H1 (cell line): ENCODE measurements at regions not wholly inside any gene's neighbourhood (a gene's known extent, or its start where the extent isn't known, plus 50 kb on each side); places are given as distances from the start of the nearest gene placed in this dataset.

Experiments
- CTCF ChIA-PET: fragments of 300-600 bp; sonication (Branson Sonifier 250); formaldehyde crosslinking; loops from one replicate; lab custom pipeline; 2021; ENCODE audit not compliant: partially characterized antibody; lab: Charles Lee
- POLR2A ChIA-PET: fragments of 300-600 bp; sonication (Branson Sonifier 250); formaldehyde crosslinking; loops from one replicate; lab custom pipeline; 2021; ENCODE audit warnings: inconsistent platforms; ENCODE audit not compliant: partially characterized antibody; lab: Charles Lee
- DNase-seq, 2 experiments: peaks; one replicate each; pipeline versions ENCODE4 v3.0.0 to v3.0.0-alpha.2; 2010 to 2022; ENCODE audit warnings: low spot score in 2 of 2, low read depth in 1 of 2, mixed read lengths in 1 of 2
- FAIRE-seq: peaks from 2 replicates; lab custom pipeline; 2011; peaks lifted over from hg19 to GRCh38; lab: Jason Lieb, UNC
- H2AFZ ChIP-seq: 2 replicates; pipeline ENCODE4 v1.8.1; 2012; ENCODE audit warnings: low read length, inconsistent platforms
- H2AK5ac ChIP-seq: 2 replicates; pipeline ENCODE4 v1.6.1; 2013; ENCODE audit warnings: low read depth, low read length
- H2BK120ac ChIP-seq: replicated peaks from 2 replicates; pipeline ENCODE3; 2013; ENCODE audit warnings: low read depth, low read length, inconsistent platforms
- H2BK12ac ChIP-seq: 2 replicates; pipeline ENCODE4 v1.6.1; 2013; ENCODE audit warnings: low read depth, low read length
- H2BK15ac ChIP-seq: 2 replicates; pipeline ENCODE4 v1.6.1; 2013; ENCODE audit warnings: low read length
- H2BK20ac ChIP-seq: 2 replicates; pipeline ENCODE4 v1.6.1; 2013; ENCODE audit warnings: low read length
- H2BK5ac ChIP-seq: 2 replicates; pipeline ENCODE4 v1.6.1; 2013; ENCODE audit warnings: low read depth, low read length
- H3K14ac ChIP-seq: 2 replicates; pipeline ENCODE4 v1.6.1; 2013; ENCODE audit warnings: inconsistent platforms; ENCODE audit not compliant: insufficient read length
- H3K18ac ChIP-seq: 2 replicates; pipeline ENCODE4 v1.6.1; 2013; ENCODE audit warnings: low read length; ENCODE audit errors: extremely low read depth
- H3K23ac ChIP-seq: 2 replicates; pipeline ENCODE4 v1.6.1; 2013; ENCODE audit warnings: inconsistent platforms; ENCODE audit not compliant: insufficient read length
- H3K23me2 ChIP-seq: 2 replicates; pipeline ENCODE4 v1.6.1; 2013; ENCODE audit warnings: low read depth, low read length
- H3K27ac ChIP-seq: 2 replicates; pipeline ENCODE4 v1.6.1; 2011; ENCODE audit warnings: low read depth, low read length, inconsistent platforms
- H3K27me3 ChIP-seq, 4 experiments: replicated peaks in 1 of 4; 1 replicate in 1 of 4; 2 replicates in 3 of 4; pipeline versions ENCODE4 v1.6.1 to v1.8.1; 2011 to 2013; ENCODE audit warnings: low read length in 3 of 4, mild to moderate bottlenecking in 3 of 4, inconsistent platforms in 2 of 4, mixed read lengths in 2 of 4, moderate library complexity in 1 of 4; ENCODE audit not compliant: control insufficient read depth in 3 of 4, insufficient read depth in 3 of 4; ENCODE audit errors: extremely low read depth in 1 of 4
- H3K36me3 ChIP-seq, 4 experiments: 2 replicates each; pipeline versions ENCODE4 v1.6.1 to v1.8.1; 2011 to 2013; ENCODE audit warnings: mild to moderate bottlenecking in 4 of 4, low read length in 3 of 4, moderate library complexity in 2 of 4, control low read depth in 1 of 4, inconsistent platforms in 1 of 4; ENCODE audit not compliant: insufficient read depth in 4 of 4, control insufficient read depth in 2 of 4
- H3K4ac ChIP-seq: replicated peaks from 2 replicates; pipeline ENCODE3; 2013; ENCODE audit warnings: low read length, low read depth, mixed read lengths, inconsistent platforms; ENCODE audit not compliant: insufficient read length
- H3K4me1 ChIP-seq, 4 experiments: replicated peaks in 1 of 4; 1 replicate in 1 of 4; 2 replicates in 3 of 4; pipeline versions ENCODE4 v1.6.1 to v1.8.1; 2011 to 2013; ENCODE audit warnings: low read length in 3 of 4, inconsistent platforms in 2 of 4, mixed read lengths in 1 of 4; ENCODE audit not compliant: insufficient read depth in 4 of 4, control insufficient read depth in 3 of 4
- H3K4me2 ChIP-seq, 2 experiments: 2 replicates each; pipeline versions ENCODE4 v1.6.1 to v1.8.1; 2011 to 2013; ENCODE audit warnings: low read depth in 2 of 2, low read length in 2 of 2, control low read depth in 1 of 2, inconsistent platforms in 1 of 2, mild to moderate bottlenecking in 1 of 2; ENCODE audit not compliant: insufficient read depth in 1 of 2
- H3K4me3 ChIP-seq, 4 experiments: fragments of 200-600, 300-600 bp in 1 of 4; sonication (generic), shearing (Covaris generic), sonication (Bioruptor Twin) in 1 of 4; 2 replicates each; pipeline versions ENCODE4 v1.5.1 to v1.8.1; 2011 to 2016; ENCODE audit warnings: low read length in 4 of 4, low read depth in 3 of 4, control low read depth in 2 of 4, inconsistent platforms in 2 of 4, mild to moderate bottlenecking in 2 of 4, mixed read lengths in 1 of 4, moderate library complexity in 1 of 4; ENCODE audit not compliant: insufficient read depth in 2 of 4; ENCODE audit errors: extremely low read depth in 1 of 4
- H3K56ac ChIP-seq: replicated peaks from 2 replicates; pipeline ENCODE3; 2013; ENCODE audit warnings: low read depth, mild to moderate bottlenecking, mixed read lengths, low read length, inconsistent platforms; ENCODE audit not compliant: insufficient read length
- H3K79me1 ChIP-seq: 2 replicates; pipeline ENCODE4 v1.6.1; 2013; ENCODE audit warnings: low read depth, low read length, control low read depth
- H3K79me2 ChIP-seq, 2 experiments: 2 replicates each; pipeline versions ENCODE4 v1.6.1 to v1.8.1; 2012 to 2013; ENCODE audit warnings: low read length in 2 of 2, mild to moderate bottlenecking in 2 of 2, inconsistent platforms in 1 of 2; ENCODE audit not compliant: insufficient read depth in 2 of 2, control insufficient read depth in 1 of 2
- H3K9ac ChIP-seq, 4 experiments: replicated peaks in 1 of 4; 1 replicate in 1 of 4; 2 replicates in 3 of 4; pipeline versions ENCODE4 v1.6.1 to v1.8.1; 2011 to 2013; ENCODE audit warnings: low read depth in 3 of 4, low read length in 3 of 4, control low read depth in 2 of 4, mild to moderate bottlenecking in 2 of 4, moderate library complexity in 2 of 4, inconsistent platforms in 1 of 4; ENCODE audit errors: extremely low read depth in 1 of 4
- H3K9me3 ChIP-seq, 2 experiments: 2 replicates each; pipeline versions ENCODE4 v1.6.1 to v1.8.1; 2012 to 2013; ENCODE audit warnings: mild to moderate bottlenecking in 2 of 2, moderate library complexity in 2 of 2, control low read depth in 1 of 2, inconsistent platforms in 1 of 2, low read depth in 1 of 2, low read length in 1 of 2, mixed read lengths in 1 of 2; ENCODE audit not compliant: insufficient read depth in 2 of 2
- H4K20me1 ChIP-seq, 2 experiments: replicated peaks in 1 of 2; 2 replicates each; pipeline versions ENCODE3 to v1.8.1; 2011 to 2013; ENCODE audit warnings: inconsistent platforms in 2 of 2, low read length in 2 of 2, mild to moderate bottlenecking in 1 of 2; ENCODE audit not compliant: insufficient read depth in 2 of 2, control insufficient read depth in 1 of 2
- H4K5ac ChIP-seq: 2 replicates; pipeline ENCODE4 v1.6.1; 2013; ENCODE audit warnings: low read length, low read depth, mixed read lengths, inconsistent platforms; ENCODE audit not compliant: insufficient read length
- H4K8ac ChIP-seq: 2 replicates; pipeline ENCODE4 v1.8.0; 2013; ENCODE audit warnings: mild to moderate bottlenecking, moderate library complexity, low read length, inconsistent platforms; ENCODE audit not compliant: insufficient read depth; ENCODE audit errors: extremely low read depth
- H4K91ac ChIP-seq: replicated peaks from 2 replicates; pipeline ENCODE3; 2013; ENCODE audit warnings: low read length, mixed read lengths, inconsistent platforms; ENCODE audit not compliant: insufficient read length
- EP300 ChIP-seq, 2 experiments: IDR thresholded peaks; 1 replicate in 1 of 2; 2 replicates in 1 of 2; pipeline ENCODE4 v1.6.1; 2011 to 2012; ENCODE audit warnings: low read depth in 2 of 2, low read length in 2 of 2, mild to moderate bottlenecking in 2 of 2, borderline replicate concordance in 1 of 2, inconsistent platforms in 1 of 2, moderate library complexity in 1 of 2
- NANOG ChIP-seq: IDR thresholded peaks from 2 replicates; pipeline ENCODE4 v1.6.1; 2011; ENCODE audit warnings: low read length, low read depth, mild to moderate bottlenecking, inconsistent platforms; ENCODE audit not compliant: insufficient read depth, poor library complexity, severe bottlenecking
- NRF1 ChIP-seq: IDR thresholded peaks from 2 replicates; pipeline ENCODE4 v1.6.1; 2011; ENCODE audit warnings: mild to moderate bottlenecking, low read depth, low read length, improper control_type of control experiment
- WGBS, 2 experiments: shearing (Covaris generic) in 1 of 2; methylation state at CpG; one replicate each; pipeline versions ENCODE4 v1.1.6 to v1.1.7; 2013 to 2015; ENCODE audit warnings: low lambda C conversion rate in 2 of 2, mixed read lengths in 2 of 2, inconsistent platforms in 1 of 2, low coverage in 1 of 2, missing lambda C conversion rate in 1 of 2; ENCODE audit not compliant: insufficient replicate concordance in 2 of 2, insufficient coverage in 1 of 2, insufficient read length in 1 of 2; ENCODE audit errors: extremely low coverage in 1 of 2, missing lambda C conversion rate in 1 of 2; 5-methylcytosine and 5-hydroxymethylcytosine counted together

GRCh38 chr5:3893975-3894374 is 298.3 kb downstream of the IRX1 start:
- Histone ChIP-seq H3K56ac (no peak overlapping the region), H3K4me3 (no peak overlapping the region), H3K27ac (no peak overlapping the region), H3K18ac (no peak overlapping the region), H3K79me1 (no peaks in the 10 kb centered on the region), H4K5ac (no peak overlapping the region), H2BK12ac (no peak overlapping the region), H2AFZ (no peak overlapping the region), H3K23ac (no peak overlapping the region), H2BK5ac (no peak overlapping the region), H3K4me1 (peaks cover 4 to 9% (median 6%) of the 10 kb centered on the region in 4 experiments; a peak in 6 of 7 replicates), H4K8ac (no peak overlapping the region), H3K4ac (no peak overlapping the region), H4K91ac (no peak overlapping the region), H2AK5ac (no peak overlapping the region), H4K20me1 (no peaks in the 10 kb centered on the region), H3K9me3 (peaks cover 0 to 2% of the 10 kb centered on the region in 2 experiments; a peak in 1 of 4 replicates), H2BK120ac (no peak overlapping the region), H3K36me3 (no peaks in the 10 kb centered on the region), H3K9ac (no peak overlapping the region), H3K14ac (no peak overlapping the region), H3K4me2 (no peak overlapping the region), H2BK20ac (no peak overlapping the region), H3K23me2 (no peaks in the 10 kb centered on the region), H2BK15ac (no peak overlapping the region), H3K27me3 (no peaks in the 10 kb centered on the region), H3K79me2 (no peaks in the 10 kb centered on the region)
- DNase-seq = no peak
- no peak for FAIRE-seq
- no peak for TF ChIP-seq NANOG
- no peak for TF ChIP-seq NRF1
- TF ChIP-seq EP300 (IDR thresholded peaks at IDR 0.05; ENCODE audit: borderline replicate concordance in 1 of 2, low read depth in 2 of 2, low read length in 2 of 2) = no peak
- POLR2A ChIA-PET = no interaction called here
- CTCF ChIA-PET = interaction anchor here (0.9 kb wide), 1 partner anchor 9 kb away, joined by 3 read pairs; no protein-coding TSS in a partner anchor
- WGBS, 2 experiments = 92% methylated on average over 1 of the region's 1 CpG; no CpG with 5 or more reads in 1 of the 2 experiments
